Choroid plexus epithelial cell (primary cell): ENCODE measurements at regions not wholly inside any gene's neighbourhood (a gene's known extent, or its start where the extent isn't known, plus 50 kb on each side); places are given as distances from the start of the nearest gene placed in this dataset.

Experiments used
- DNase-seq: peaks from one replicate; pipeline ENCODE4 v3.0.0-alpha.2; 2010; ENCODE audit warnings: low read depth
- H3K4me3 ChIP-seq: 2 replicates; pipeline ENCODE4 v1.5.1; 2011; ENCODE audit warnings: low read depth, mild to moderate bottlenecking, control low read depth, low read length, moderate library complexity
- TF ChIP-seq, protein P1 (sequence below): conservative IDR thresholded peaks from 2 replicates; pipeline ENCODE4 v1.5.1; 2011; ENCODE audit warnings: low read depth, mild to moderate bottlenecking, control low read depth, inconsistent platforms, low read length, moderate library complexity

GRCh38 chr4:185872747-185873380, 60.9 kb upstream of the SORBS2 start:
- TF ChIP-seq, protein P1, sequence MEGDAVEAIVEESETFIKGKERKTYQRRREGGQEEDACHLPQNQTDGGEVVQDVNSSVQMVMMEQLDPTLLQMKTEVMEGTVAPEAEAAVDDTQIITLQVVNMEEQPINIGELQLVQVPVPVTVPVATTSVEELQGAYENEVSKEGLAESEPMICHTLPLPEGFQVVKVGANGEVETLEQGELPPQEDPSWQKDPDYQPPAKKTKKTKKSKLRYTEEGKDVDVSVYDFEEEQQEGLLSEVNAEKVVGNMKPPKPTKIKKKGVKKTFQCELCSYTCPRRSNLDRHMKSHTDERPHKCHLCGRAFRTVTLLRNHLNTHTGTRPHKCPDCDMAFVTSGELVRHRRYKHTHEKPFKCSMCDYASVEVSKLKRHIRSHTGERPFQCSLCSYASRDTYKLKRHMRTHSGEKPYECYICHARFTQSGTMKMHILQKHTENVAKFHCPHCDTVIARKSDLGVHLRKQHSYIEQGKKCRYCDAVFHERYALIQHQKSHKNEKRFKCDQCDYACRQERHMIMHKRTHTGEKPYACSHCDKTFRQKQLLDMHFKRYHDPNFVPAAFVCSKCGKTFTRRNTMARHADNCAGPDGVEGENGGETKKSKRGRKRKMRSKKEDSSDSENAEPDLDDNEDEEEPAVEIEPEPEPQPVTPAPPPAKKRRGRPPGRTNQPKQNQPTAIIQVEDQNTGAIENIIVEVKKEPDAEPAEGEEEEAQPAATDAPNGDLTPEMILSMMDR: no peak
- peak; percentile 59 for DNase-seq
- no peak overlapping the region for H3K4me3 ChIP-seq

- TF ChIP-seq, protein P1: no peak
- DNase-seq: peak; percentile 77
- no peak overlapping the region for H3K4me3 ChIP-seq
These were observed 62.7 kb upstream of the SORBS2 start for GRCh38 chr4:185874516-185875230.

DNA sequence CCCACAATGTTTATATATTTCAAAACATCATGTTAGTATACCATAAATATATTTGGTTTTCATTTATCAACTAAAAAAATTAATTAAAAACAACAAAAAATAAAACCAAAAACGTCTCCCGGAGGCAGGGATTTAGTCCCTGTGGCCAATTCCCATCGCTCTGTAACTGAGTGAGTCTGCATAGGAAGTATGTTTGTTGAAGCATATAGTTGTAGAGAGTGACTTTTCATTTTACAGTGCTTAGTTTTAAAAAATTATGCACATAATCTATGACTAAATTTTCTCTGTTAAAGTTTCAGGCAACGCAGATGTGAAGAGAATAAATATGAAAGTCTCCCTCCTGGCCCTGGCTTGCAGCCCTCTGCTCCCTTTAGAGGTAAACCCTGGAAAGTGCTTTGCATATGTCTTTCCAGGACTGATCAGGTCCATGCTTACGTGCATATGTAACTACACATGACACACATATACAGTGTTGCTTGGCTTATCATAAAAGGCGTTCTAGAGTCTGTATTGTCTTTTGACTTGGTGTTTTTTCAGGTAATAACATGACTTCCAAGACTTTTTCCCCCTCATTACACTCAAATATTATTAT, 63.4 kb upstream of the SORBS2 start:
- H3K4me3 ChIP-seq: no peak overlapping the region
- TF ChIP-seq, protein P1: no peak
- DNase-seq: no peak

- DNase-seq: no peak
- TF ChIP-seq, protein P1: no peak
- no peak overlapping the region for H3K4me3 ChIP-seq
These were observed 66.6 kb upstream of the SORBS2 start for GRCh38 chr4:185878633-185879032.

- TF ChIP-seq, protein P1: no peak
- no peak for DNase-seq
- no peak overlapping the region for H3K4me3 ChIP-seq
These were observed 67.8 kb upstream of the SORBS2 start for GRCh38 chr4:185879666-185880312.

GRCh38 chr4:185880571-185880970, 68.6 kb upstream of the SORBS2 start:
- TF ChIP-seq, protein P1: no peak
- H3K4me3 ChIP-seq: no peak overlapping the region
- no peak for DNase-seq
